Activated B cell treated with CpG ODN at 0.5 μM for 24 hours (primary cell): ENCODE measurements at regions not wholly inside any gene's neighbourhood (a gene's known extent, or its start where the extent isn't known, plus 50 kb on each side); places are given as distances from the start of the nearest gene placed in this dataset.

Source experiments
- ATAC-seq: fragments of 200-7000 bp; cut with Tn5 transposase; one replicate; pipeline ENCODE4 v1.10.0; 2021; ENCODE audit warnings: low read depth, mild to moderate bottlenecking, moderate library complexity
- CTCF ChIA-PET: fragments of 350-600 bp; sonication (Branson Sonifier 250); formaldehyde crosslinking; loops from one replicate; lab custom pipeline; 2021; ENCODE audit warnings: antibody characterized with exemption; lab: Charles Lee
- POLR2A ChIA-PET: fragments of 350-600 bp; sonication (Branson Sonifier 250); formaldehyde crosslinking; loops from one replicate; lab custom pipeline; 2021; ENCODE audit warnings: antibody characterized with exemption; lab: Charles Lee
- DNase-seq: peaks from one replicate; pipeline ENCODE4 v3.0.0; 2022
- H3K27ac Mint-ChIP-seq: one replicate; pipeline ENCODE4 v1.8.0; 2020; ENCODE audit warnings: mixed read lengths
- H3K27me3 Mint-ChIP-seq: one replicate; pipeline ENCODE4 v1.8.0; 2021; ENCODE audit warnings: mixed read lengths
- H3K36me3 Mint-ChIP-seq: one replicate; pipeline ENCODE4 v1.8.0; 2021; ENCODE audit warnings: low read depth, mixed read lengths
- H3K4me1 Mint-ChIP-seq: one replicate; pipeline ENCODE4 v1.8.0; 2021; ENCODE audit warnings: mixed read lengths
- H3K4me3 Mint-ChIP-seq: one replicate; pipeline ENCODE4 v1.8.0; 2020; ENCODE audit warnings: mild to moderate bottlenecking, mixed read lengths
- H3K9me3 Mint-ChIP-seq: one replicate; pipeline ENCODE4 v1.8.0; 2020; ENCODE audit warnings: mixed read lengths
- intact Hi-C: fragments of 100-400 bp; cut with micrococcal nuclease; formaldehyde crosslinking; loops from one replicate; pipeline ENCODE4 v1.15.1; 2024
- TF ChIP-seq, protein P1 (sequence below): fragments of 200-600 bp; IDR thresholded peaks from one replicate; pipeline ENCODE4 v1.8.0; 2022; ENCODE audit warnings: antibody characterized with exemption, mild to moderate bottlenecking

- H3K27ac Mint-ChIP-seq = no peak overlapping the region
- intact Hi-C loops = no loop called here
- H3K27me3 Mint-ChIP-seq = no peaks in the 10 kb centered on the region
- no peaks in the 10 kb centered on the region for H3K9me3 Mint-ChIP-seq
- no peaks in the 10 kb centered on the region for H3K36me3 Mint-ChIP-seq
- POLR2A ChIA-PET = no interaction called here
- TF ChIP-seq, protein P1, sequence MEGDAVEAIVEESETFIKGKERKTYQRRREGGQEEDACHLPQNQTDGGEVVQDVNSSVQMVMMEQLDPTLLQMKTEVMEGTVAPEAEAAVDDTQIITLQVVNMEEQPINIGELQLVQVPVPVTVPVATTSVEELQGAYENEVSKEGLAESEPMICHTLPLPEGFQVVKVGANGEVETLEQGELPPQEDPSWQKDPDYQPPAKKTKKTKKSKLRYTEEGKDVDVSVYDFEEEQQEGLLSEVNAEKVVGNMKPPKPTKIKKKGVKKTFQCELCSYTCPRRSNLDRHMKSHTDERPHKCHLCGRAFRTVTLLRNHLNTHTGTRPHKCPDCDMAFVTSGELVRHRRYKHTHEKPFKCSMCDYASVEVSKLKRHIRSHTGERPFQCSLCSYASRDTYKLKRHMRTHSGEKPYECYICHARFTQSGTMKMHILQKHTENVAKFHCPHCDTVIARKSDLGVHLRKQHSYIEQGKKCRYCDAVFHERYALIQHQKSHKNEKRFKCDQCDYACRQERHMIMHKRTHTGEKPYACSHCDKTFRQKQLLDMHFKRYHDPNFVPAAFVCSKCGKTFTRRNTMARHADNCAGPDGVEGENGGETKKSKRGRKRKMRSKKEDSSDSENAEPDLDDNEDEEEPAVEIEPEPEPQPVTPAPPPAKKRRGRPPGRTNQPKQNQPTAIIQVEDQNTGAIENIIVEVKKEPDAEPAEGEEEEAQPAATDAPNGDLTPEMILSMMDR = no peak
- no peaks in the 10 kb centered on the region for H3K4me1 Mint-ChIP-seq
- H3K4me3 Mint-ChIP-seq = no peak overlapping the region
- ATAC-seq (no peak), DNase-seq (no peak)
- CTCF ChIA-PET = no interaction called here
Observed at GRCh38 chr2:222108497-222108896, 190.3 kb downstream of the PAX3 start.

GRCh38 chr2:222105046-222105445 lies 193.8 kb downstream of the PAX3 start:
- no peak overlapping the region for H3K4me3 Mint-ChIP-seq
- H3K36me3 Mint-ChIP-seq = no peaks in the 10 kb centered on the region
- intact Hi-C loops = no loop called here
- ChIA-PET CTCF (no interaction called here), POLR2A (no interaction called here)
- TF ChIP-seq, protein P1 = no peak
- H3K4me1 Mint-ChIP-seq = no peaks in the 10 kb centered on the region
- no peak overlapping the region for H3K27ac Mint-ChIP-seq
- no peak for DNase-seq
- H3K27me3 Mint-ChIP-seq = no peaks in the 10 kb centered on the region
- ATAC-seq = no peak
- no peaks in the 10 kb centered on the region for H3K9me3 Mint-ChIP-seq

- ChIA-PET CTCF (no interaction called here), POLR2A (no interaction called here)
- Mint-ChIP-seq H3K4me3 (no peak overlapping the region), H3K36me3 (no peaks in the 10 kb centered on the region), H3K27me3 (peaks cover 3% of the 10 kb centered on the region), H3K9me3 (no peaks in the 10 kb centered on the region), H3K4me1 (no peaks in the 10 kb centered on the region), H3K27ac (no peak overlapping the region)
- DNase-seq (no peak), ATAC-seq (no peak)
- intact Hi-C loops = no loop called here
- TF ChIP-seq, protein P1 = no peak
Observed at GRCh38 chr2:222102575-222103349, 196.0 kb downstream of the PAX3 start.

GRCh38 chr2:222100704-222101699 lies 197.8 kb downstream of the PAX3 start:
- TF ChIP-seq, protein P1 = no peak
- no peak overlapping the region for H3K4me3 Mint-ChIP-seq
- CTCF ChIA-PET = no interaction called here
- intact Hi-C loops = no loop called here
- no peaks in the 10 kb centered on the region for H3K4me1 Mint-ChIP-seq
- no peak for DNase-seq
- no peak overlapping the region for H3K27ac Mint-ChIP-seq
- peaks cover 3% of the 10 kb centered on the region for H3K27me3 Mint-ChIP-seq
- no peak for ATAC-seq
- POLR2A ChIA-PET = no interaction called here
- H3K36me3 Mint-ChIP-seq = no peaks in the 10 kb centered on the region
- H3K9me3 Mint-ChIP-seq = no peaks in the 10 kb centered on the region

DNA sequence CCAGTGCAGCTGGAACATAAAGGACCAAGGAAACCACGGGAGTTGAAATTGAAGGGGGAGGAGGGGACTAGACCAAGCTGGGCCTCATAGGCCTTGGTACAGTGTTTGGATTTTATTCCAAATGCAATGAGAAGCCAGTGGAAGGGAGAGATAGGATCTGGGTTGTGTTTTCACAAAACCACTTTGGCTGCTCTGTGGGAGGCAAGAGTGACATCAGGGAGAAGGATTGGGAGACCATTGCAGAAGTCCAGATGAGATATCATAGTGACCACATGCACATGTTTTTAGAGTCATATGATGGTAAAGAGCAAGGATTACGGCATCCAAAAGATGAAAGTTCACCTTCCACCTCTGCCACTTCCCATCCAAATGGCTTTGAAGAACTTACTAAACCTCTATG lies 210.2 kb downstream of the PAX3 start:
- Mint-ChIP-seq H3K4me3 (no peak overlapping the region), H3K36me3 (no peaks in the 10 kb centered on the region), H3K4me1 (no peaks in the 10 kb centered on the region), H3K27me3 (no peaks in the 10 kb centered on the region), H3K27ac (no peak overlapping the region), H3K9me3 (peaks cover 4% of the 10 kb centered on the region)
- DNase-seq = no peak
- ChIA-PET POLR2A (no interaction called here), CTCF (no interaction called here)
- TF ChIP-seq, protein P1 = no peak
- no peak for ATAC-seq
- intact Hi-C loops = no loop called here
